GM12878 (cell line): ENCODE measurements at regions not wholly inside any gene's neighbourhood (a gene's known extent, or its start where the extent isn't known, plus 50 kb on each side); places are given as distances from the start of the nearest gene placed in this dataset.

Source experiments
- ATAC-seq: fragments of 200-7000 bp; cut with Tn5 transposase; 3 replicates; pipeline ENCODE4 v1.9.1; 2020; ENCODE audit warnings: mild to moderate bottlenecking, moderate library complexity
- BruUV-seq: library from RNA; stranded (reverse); fragments of 400-500 nt; replicated peaks from 2 replicates; lab custom pipeline; 2021; lab: Mats Ljungman, UMichigan
- CTCF ChIA-PET: fragments of 300-600 bp; sonication (Branson Sonifier 250); formaldehyde crosslinking; extraction: SDS; loops from one replicate; lab custom pipeline; 2021; ENCODE audit warnings: inconsistent platforms; lab: Yijun Ruan, JAX
- POLR2A ChIA-PET: fragments of 350-600 bp; formaldehyde crosslinking; extraction: SDS; loops from one replicate; lab custom pipeline; 2021; ENCODE audit warnings: inconsistent platforms; lab: Charles Lee
- RAD21 ChIA-PET: fragments of 300-600 bp; sonication (Branson Sonifier 250); formaldehyde crosslinking; loops from one replicate; lab custom pipeline; 2023; ENCODE audit warnings: antibody characterized with exemption; ENCODE audit not compliant: unreplicated experiment; lab: Charles Lee
- SMC1A ChIA-PET: fragments of 300-600 bp; sonication (Branson Sonifier 250); formaldehyde crosslinking; loops from one replicate; lab custom pipeline; 2023; ENCODE audit not compliant: unreplicated experiment, uncharacterized antibody; lab: Charles Lee
- DNase-seq: peaks from one replicate; pipeline ENCODE4 v3.0.0-alpha.2; 2011; ENCODE audit warnings: low read depth, low spot score
- FAIRE-seq: peaks from 3 replicates; lab custom pipeline; 2011; peaks lifted over from hg19 to GRCh38; lab: Jason Lieb, UNC
- H2AFZ ChIP-seq: 2 replicates; pipeline ENCODE4 v1.6.0; 2011; ENCODE audit warnings: low read depth, low read length, control low read depth; ENCODE audit not compliant: control insufficient read depth
- H3K27ac ChIP-seq: 2 replicates; pipeline ENCODE4 v1.5.1; 2011; ENCODE audit warnings: control low read depth; ENCODE audit not compliant: control insufficient read depth, insufficient read depth
- H3K27me3 ChIP-seq, 2 experiments: replicated peaks in 1 of 2; 2 replicates each; pipeline versions ENCODE4 v1.6.0 to v1.6.1; 2011; ENCODE audit warnings: low read length in 1 of 2; ENCODE audit not compliant: control insufficient read depth in 2 of 2, insufficient read depth in 2 of 2
- H3K36me3 ChIP-seq, 2 experiments: 2 replicates each; pipeline ENCODE4 v1.5.1; 2011; ENCODE audit warnings: low read length in 1 of 2; ENCODE audit not compliant: control insufficient read depth in 2 of 2, insufficient read depth in 2 of 2
- H3K4me1 ChIP-seq: 2 replicates; pipeline ENCODE4 v1.6.1; 2011; ENCODE audit warnings: mild to moderate bottlenecking, low read length, moderate library complexity, mixed read lengths; ENCODE audit not compliant: control insufficient read depth, insufficient read depth
- H3K4me2 ChIP-seq: 2 replicates; pipeline ENCODE4 v1.6.0; 2011; ENCODE audit warnings: control low read depth; ENCODE audit not compliant: control insufficient read depth, insufficient read depth
- H3K4me3 ChIP-seq: fragments of 200-600 bp; sonication (generic); 2 replicates; pipeline ENCODE4 v1.5.1; 2016
- H3K79me2 ChIP-seq: 2 replicates; pipeline ENCODE4 v1.6.0; 2011; ENCODE audit warnings: low read length; ENCODE audit not compliant: control insufficient read depth, insufficient read depth
- H3K9ac ChIP-seq: 2 replicates; pipeline ENCODE4 v1.8.0; 2011; ENCODE audit warnings: low read length, control low read depth, mixed read lengths; ENCODE audit not compliant: control insufficient read depth, insufficient read depth
- H3K9me3 ChIP-seq: replicated peaks from 3 replicates; pipeline ENCODE4 v1.5.1; 2011; ENCODE audit warnings: mild to moderate bottlenecking, low read length; ENCODE audit not compliant: control insufficient read depth, insufficient read depth
- H4K20me1 ChIP-seq: 2 replicates; pipeline ENCODE4 v1.6.0; 2011; ENCODE audit not compliant: control insufficient read depth, insufficient read depth
- BACH1 ChIP-seq: fragments of 450-650 bp; IDR thresholded peaks from 2 replicates; pipeline ENCODE4 v1.6.1; 2017; ENCODE audit warnings: mild to moderate bottlenecking, borderline replicate concordance
- CBX3 ChIP-seq: fragments of 200-600 bp; sonication (generic); IDR thresholded peaks from 2 replicates; pipeline ENCODE4 v1.6.1; 2016; ENCODE audit warnings: low read depth, borderline replicate concordance
- EGR1 ChIP-seq, 2 experiments: IDR thresholded peaks; 1 replicate in 1 of 2; 2 replicates in 1 of 2; pipeline ENCODE4 v1.6.1; 2011 to 2012; ENCODE audit warnings: low read depth in 2 of 2, low read length in 2 of 2, borderline replicate concordance in 1 of 2, mild to moderate bottlenecking in 1 of 2, moderate library complexity in 1 of 2
- EP300 ChIP-seq, 2 experiments: fragments of 150-350 bp in 1 of 2; IDR thresholded peaks; 2 replicates each; pipeline ENCODE4 v1.6.1; 2011 to 2012; ENCODE audit warnings: low read depth in 2 of 2, low read length in 2 of 2, borderline replicate concordance in 1 of 2, improper control_type of control experiment in 1 of 2, inconsistent platforms in 1 of 2; ENCODE audit not compliant: control insufficient read depth in 1 of 2
- ETV6 ChIP-seq, 2 experiments: fragments of 450-650 bp in 1 of 2; IDR thresholded peaks in 1 of 2; conservative IDR thresholded peaks in 1 of 2; 2 replicates each; pipeline ENCODE4 v1.6.1; 2014; ENCODE audit warnings: antibody characterized with exemption in 1 of 2, borderline replicate concordance in 1 of 2, low read depth in 1 of 2, mild to moderate bottlenecking in 1 of 2, moderate library complexity in 1 of 2
- EZH2 ChIP-seq: IDR thresholded peaks from 2 replicates; pipeline ENCODE4 v1.6.1; 2012; ENCODE audit warnings: low read depth, mild to moderate bottlenecking, control low read depth, inconsistent platforms, low read length, borderline replicate concordance; ENCODE audit not compliant: control insufficient read depth
- HDAC2 ChIP-seq: fragments of 200-600 bp; sonication (generic); IDR thresholded peaks from 2 replicates; pipeline ENCODE4 v1.6.1; 2017
- HDAC6 ChIP-seq: fragments of 200-600 bp; sonication (generic); IDR thresholded peaks from one replicate; pipeline ENCODE4 v1.8.0; 2017; ENCODE audit warnings: antibody characterized with exemption; ENCODE audit not compliant: unreplicated experiment
- IKZF2 ChIP-seq, 2 experiments: fragments of 450-650 bp; IDR thresholded peaks; 2 replicates each; pipeline ENCODE4 v1.6.1; 2017; ENCODE audit warnings: mild to moderate bottlenecking in 2 of 2, moderate library complexity in 2 of 2
- NBN ChIP-seq: fragments of 450-650 bp; IDR thresholded peaks from 2 replicates; pipeline ENCODE4 v1.6.1; 2016
- NFYB ChIP-seq: IDR thresholded peaks from 2 replicates; pipeline ENCODE4 v1.6.1; 2011; ENCODE audit warnings: low read depth, mild to moderate bottlenecking, low read length, improper control_type of control experiment, moderate library complexity; ENCODE audit not compliant: insufficient read depth
- NR2C1 ChIP-seq: fragments of 450-650 bp; IDR thresholded peaks from 2 replicates; pipeline ENCODE4 v1.6.1; 2017; ENCODE audit warnings: antibody characterized with exemption, mild to moderate bottlenecking, moderate library complexity
- NRF1 ChIP-seq: conservative IDR thresholded peaks from 2 replicates; pipeline ENCODE4 v1.6.1; 2011; ENCODE audit warnings: mild to moderate bottlenecking, low read depth, low read length, improper control_type of control experiment
- SIN3A ChIP-seq: IDR thresholded peaks from 2 replicates; pipeline ENCODE4 v1.6.1; 2012; ENCODE audit warnings: low read depth, low read length, improper control_type of control experiment
- SPI1 ChIP-seq: IDR thresholded peaks from 2 replicates; pipeline ENCODE4 v1.6.1; 2011; ENCODE audit warnings: low read depth, mild to moderate bottlenecking, low read length, moderate library complexity, borderline replicate concordance; ENCODE audit not compliant: insufficient read depth
- WGBS: methylation state at CpG from one replicate; pipeline ENCODE4 v1.1.6; 2016; ENCODE audit warnings: low lambda C conversion rate; ENCODE audit not compliant: insufficient replicate concordance, insufficient coverage; ENCODE audit errors: missing lambda C conversion rate; 5-methylcytosine and 5-hydroxymethylcytosine counted together
- in situ Hi-C: fragments of 300-500 bp; cut with MboI; formaldehyde crosslinking; loops from 9 replicates; pipeline ENCODE4 v1.14.3; 2018; ENCODE audit warnings: mixed read lengths
- intact Hi-C: fragments of 100-400 bp; cut with micrococcal nuclease; formaldehyde crosslinking; loops from one replicate; pipeline ENCODE4 v1.14.2; 2022; ENCODE audit not compliant: unreplicated experiment
- TF ChIP-seq, protein P1 (sequence below): fragments of 450-650 bp; IDR thresholded peaks from 2 replicates; pipeline ENCODE4 v1.6.1; 2017; ENCODE audit warnings: low read depth, mild to moderate bottlenecking, moderate library complexity
- TF ChIP-seq, protein P2 (sequence below): fragments of 450-650 bp; conservative IDR thresholded peaks from 2 replicates; pipeline ENCODE4 v1.6.1; 2017; ENCODE audit warnings: mild to moderate bottlenecking, moderate library complexity
- TF ChIP-seq, protein P3 (sequence below): IDR thresholded peaks from 2 replicates; pipeline ENCODE4 v1.6.1; 2012; ENCODE audit warnings: low read depth, low read length, improper control_type of control experiment

DNA sequence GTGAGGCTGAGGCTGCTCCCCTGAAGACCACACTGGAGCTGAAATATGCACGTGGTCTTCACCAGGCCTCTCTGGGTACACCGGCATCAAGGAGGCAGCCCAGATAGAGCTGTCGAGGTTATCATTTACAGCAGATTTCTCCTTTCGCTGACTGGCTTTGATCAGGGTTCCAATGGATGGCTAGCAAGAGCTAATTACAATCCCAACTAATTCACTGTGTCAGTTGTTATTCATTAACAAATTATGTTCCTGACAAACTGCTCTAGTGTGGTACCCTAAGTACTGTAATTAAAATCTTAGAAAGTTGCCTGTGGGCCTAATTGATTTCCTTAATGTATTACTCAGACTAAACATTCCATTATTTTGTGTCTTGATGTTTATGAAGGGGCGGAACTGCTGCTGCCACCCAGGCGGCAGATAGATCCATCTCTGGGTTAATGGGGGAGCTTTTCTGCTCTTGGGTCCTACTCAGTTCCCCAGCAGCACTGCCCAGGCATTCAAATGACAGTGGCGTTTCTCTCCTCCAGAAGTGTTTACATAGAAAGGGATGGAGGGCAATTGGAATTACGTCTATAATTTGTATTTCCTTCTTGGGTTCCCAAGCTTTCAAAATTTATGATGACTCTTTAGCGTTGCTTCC, 71.7 kb upstream of the RAD23B start:
- no TSS peak for BruUV-seq

More for the DNA sequence above, 71.7 kb upstream of the RAD23B start:
- H2AFZ ChIP-seq = no peak overlapping the region
- H3K27ac ChIP-seq = no peak overlapping the region
- ATAC-seq = no peak
- H3K4me2 ChIP-seq = no peak overlapping the region
- RAD21 ChIA-PET = interaction anchor here (1.0 to 2.4 kb wide), 4 partner anchors 22 to 59 kb away, joined by 3 to 8 read pairs (median 4); no protein-coding TSS in a partner anchor
- no peak for DNase-seq
- no peaks in the 10 kb centered on the region for H4K20me1 ChIP-seq
- H3K79me2 ChIP-seq = no peaks in the 10 kb centered on the region
- CTCF ChIA-PET = interaction anchor here (0.9 to 1.6 kb wide), 7 partner anchors 9 to 130 kb away, joined by 3 to 6 read pairs (median 4); no protein-coding TSS in a partner anchor
- H3K9me3 ChIP-seq = no peaks in the 10 kb centered on the region; the same call in 2 of the 3 replicates
- no peak for TF ChIP-seq NRF1
- TF ChIP-seq, protein P1, sequence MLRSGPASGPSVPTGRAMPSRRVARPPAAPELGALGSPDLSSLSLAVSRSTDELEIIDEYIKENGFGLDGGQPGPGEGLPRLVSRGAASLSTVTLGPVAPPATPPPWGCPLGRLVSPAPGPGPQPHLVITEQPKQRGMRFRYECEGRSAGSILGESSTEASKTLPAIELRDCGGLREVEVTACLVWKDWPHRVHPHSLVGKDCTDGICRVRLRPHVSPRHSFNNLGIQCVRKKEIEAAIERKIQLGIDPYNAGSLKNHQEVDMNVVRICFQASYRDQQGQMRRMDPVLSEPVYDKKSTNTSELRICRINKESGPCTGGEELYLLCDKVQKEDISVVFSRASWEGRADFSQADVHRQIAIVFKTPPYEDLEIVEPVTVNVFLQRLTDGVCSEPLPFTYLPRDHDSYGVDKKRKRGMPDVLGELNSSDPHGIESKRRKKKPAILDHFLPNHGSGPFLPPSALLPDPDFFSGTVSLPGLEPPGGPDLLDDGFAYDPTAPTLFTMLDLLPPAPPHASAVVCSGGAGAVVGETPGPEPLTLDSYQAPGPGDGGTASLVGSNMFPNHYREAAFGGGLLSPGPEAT = no peak
- TF ChIP-seq SIN3A = no peak
- TF ChIP-seq NR2C1 = no peak
- TF ChIP-seq NFYB = no peak
- TF ChIP-seq, protein P2, sequence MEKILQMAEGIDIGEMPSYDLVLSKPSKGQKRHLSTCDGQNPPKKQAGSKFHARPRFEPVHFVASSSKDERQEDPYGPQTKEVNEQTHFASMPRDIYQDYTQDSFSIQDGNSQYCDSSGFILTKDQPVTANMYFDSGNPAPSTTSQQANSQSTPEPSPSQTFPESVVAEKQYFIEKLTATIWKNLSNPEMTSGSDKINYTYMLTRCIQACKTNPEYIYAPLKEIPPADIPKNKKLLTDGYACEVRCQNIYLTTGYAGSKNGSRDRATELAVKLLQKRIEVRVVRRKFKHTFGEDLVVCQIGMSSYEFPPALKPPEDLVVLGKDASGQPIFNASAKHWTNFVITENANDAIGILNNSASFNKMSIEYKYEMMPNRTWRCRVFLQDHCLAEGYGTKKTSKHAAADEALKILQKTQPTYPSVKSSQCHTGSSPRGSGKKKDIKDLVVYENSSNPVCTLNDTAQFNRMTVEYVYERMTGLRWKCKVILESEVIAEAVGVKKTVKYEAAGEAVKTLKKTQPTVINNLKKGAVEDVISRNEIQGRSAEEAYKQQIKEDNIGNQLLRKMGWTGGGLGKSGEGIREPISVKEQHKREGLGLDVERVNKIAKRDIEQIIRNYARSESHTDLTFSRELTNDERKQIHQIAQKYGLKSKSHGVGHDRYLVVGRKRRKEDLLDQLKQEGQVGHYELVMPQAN = no peak
- TF ChIP-seq CBX3 = no peak
- TF ChIP-seq HDAC2 = no peak
- no peak for TF ChIP-seq EGR1 (IDR thresholded peaks at IDR 0.05; ENCODE audit: borderline replicate concordance in 1 of 2, low read depth in 2 of 2, low read length in 2 of 2)
- no peak for TF ChIP-seq EP300 (IDR thresholded peaks at IDR 0.05; ENCODE audit: borderline replicate concordance in 1 of 2, control insufficient read depth in 1 of 2, low read depth in 2 of 2, low read length in 2 of 2)
- TF ChIP-seq, protein P3, sequence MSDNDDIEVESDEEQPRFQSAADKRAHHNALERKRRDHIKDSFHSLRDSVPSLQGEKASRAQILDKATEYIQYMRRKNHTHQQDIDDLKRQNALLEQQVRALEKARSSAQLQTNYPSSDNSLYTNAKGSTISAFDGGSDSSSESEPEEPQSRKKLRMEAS = no peak
- no peak for TF ChIP-seq ETV6 (conservative IDR thresholded peaks at IDR 0.05 in 1 of 2, IDR thresholded peaks at IDR 0.05 in 1 of 2; ENCODE audit: borderline replicate concordance in 1 of 2, low read depth in 1 of 2)
- TF ChIP-seq IKZF2 (IDR thresholded peaks at IDR 0.05) = no peak
- TF ChIP-seq SPI1 = no peak
- no peak for TF ChIP-seq EZH2
- no peak for TF ChIP-seq HDAC6
- TF ChIP-seq BACH1 = no peak
- TF ChIP-seq NBN = no peak
- WGBS = 58% methylated on average over 9 of the region's 9 CpGs
- H3K4me1 ChIP-seq = peaks cover 3% of the 10 kb centered on the region; the same call in 1 of the 2 replicates
- no peak overlapping the region for H3K9ac ChIP-seq
- in situ Hi-C loops (no loop called here), intact Hi-C loops (no loop called here)
- no peaks in the 10 kb centered on the region for H3K27me3 ChIP-seq
- FAIRE-seq = no peak
- SMC1A ChIA-PET = interaction anchor here (0.7 to 1.6 kb wide), 9 partner anchors 9 to 246 kb away, joined by 3 to 5 read pairs (median 3); no protein-coding TSS in a partner anchor
- POLR2A ChIA-PET = interaction anchor here (0.5 to 1.6 kb wide), 3 partner anchors 8 to 67 kb away, joined by 3 to 4 read pairs (median 3); no protein-coding TSS in a partner anchor
- H3K36me3 ChIP-seq = no peaks in the 10 kb centered on the region
- no peak overlapping the region for H3K4me3 ChIP-seq
